DMS53 treated with DMSO at 0.1 percent for 48 hours (cell line): ENCODE measurements at regions not wholly inside any gene's neighbourhood (a gene's known extent, or its start where the extent isn't known, plus 50 kb on each side); places are given as distances from the start of the nearest gene placed in this dataset.
A peak's percentile ranks its signal among the peaks of the same experiment; 100 is the strongest.
"Not testable (repeated sequence)": the region's sequence is repeated elsewhere in the genome, so short reads cannot be mapped to it uniquely, and the experiment has no call there.

ENCODE experiments used
- DNase-seq: peaks from one replicate; lab custom pipeline; 2025; ENCODE audit not compliant: unreplicated experiment; lab: John Stamatoyannopoulos, UW

GRCh38 chr19:56894626-56895025, 54.1 kb upstream of the PEG3 start:
- no peak for DNase-seq

- no peak for DNase-seq
Observed at GRCh38 chr19:56896095-56896494, 55.6 kb upstream of the PEG3 start.

GRCh38 chr19:56899943-56900342, 59.4 kb upstream of the PEG3 start:
- DNase-seq = no peak

GRCh38 chr19:56900573-56901097, 60.1 kb upstream of the PEG3 start:
- no peak for DNase-seq

GRCh38 chr19:56905631-56906150, 65.2 kb upstream of the PEG3 start:
- no peak for DNase-seq

- DNase-seq = no peak
Observed at GRCh38 chr19:56912401-56913112, 72.0 kb upstream of the PEG3 start.

- DNase-seq = not testable (repeated sequence)
Observed at GRCh38 chr19:56913113-56913455, 72.6 kb upstream of the PEG3 start.

GRCh38 chr19:56916528-56916927, 76.0 kb upstream of the PEG3 start:
- no peak for DNase-seq

GRCh38 chr19:56917529-56917928, 77.0 kb upstream of the PEG3 start:
- no peak for DNase-seq

- no peak for DNase-seq
Observed at GRCh38 chr19:56917998-56918397, 77.5 kb upstream of the PEG3 start.

- no peak for DNase-seq
Observed at GRCh38 chr19:56918682-56919307, 78.3 kb upstream of the PEG3 start.

- DNase-seq = no peak
Observed at GRCh38 chr19:56919308-56919995, 78.9 kb upstream of the PEG3 start.

- not testable (repeated sequence) for DNase-seq
Observed at GRCh38 chr19:56926094-56926493, 85.6 kb upstream of the PEG3 start.

GRCh38 chr19:56927294-56927693, 86.8 kb upstream of the PEG3 start:
- DNase-seq = no peak

- no peak for DNase-seq
Observed at GRCh38 chr19:56927791-56928207, 87.3 kb upstream of the PEG3 start.

GRCh38 chr19:56930647-56931535, 90.4 kb upstream of the PEG3 start:
- peak; percentile 93 for DNase-seq

GRCh38 chr19:56933014-56933705, 92.6 kb upstream of the PEG3 start:
- no peak for DNase-seq

GRCh38 chr19:56934438-56935090, 94.0 kb upstream of the PEG3 start:
- no peak for DNase-seq

GRCh38 chr19:56939951-56940350, 99.4 kb upstream of the PEG3 start:
- no peak for DNase-seq

- no peak for DNase-seq
Observed at GRCh38 chr19:56942756-56943155, 102.2 kb upstream of the PEG3 start.
